ENCODE measurements at regions not wholly inside any gene's neighbourhood (a gene's known extent, or its start where the extent isn't known, plus 50 kb on each side); places are given as distances from the start of the nearest gene placed in this dataset.
"Not testable (repeated sequence)": the region's sequence is repeated elsewhere in the genome, so short reads cannot be mapped to it uniquely, and the experiment has no call there.

DNA sequence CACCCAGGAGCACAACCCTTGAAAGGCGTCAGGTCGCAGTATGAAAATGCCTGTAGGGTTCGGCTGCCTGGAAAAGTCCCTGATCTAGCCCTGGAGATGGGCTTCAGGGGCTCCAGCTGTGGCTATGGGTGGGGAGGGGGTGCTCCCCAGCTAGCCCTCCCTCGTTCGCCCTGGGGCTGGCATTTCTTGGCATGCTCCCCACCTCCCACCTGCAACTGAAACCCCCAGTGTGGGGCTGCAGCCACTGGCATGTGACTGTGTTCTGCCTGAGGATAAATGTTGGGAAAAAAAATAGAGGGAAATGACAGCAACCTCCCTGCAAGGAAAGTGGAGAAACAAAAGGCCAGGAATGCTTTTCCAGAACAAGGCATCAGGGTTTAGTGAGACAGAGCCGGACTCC, 109.2 kb downstream of the COPS8 start:
- no peak overlapping the region for H3K27ac ChIP-seq
- no peak for DNase-seq (ENCODE audit: low read depth, low spot score)

DNA sequence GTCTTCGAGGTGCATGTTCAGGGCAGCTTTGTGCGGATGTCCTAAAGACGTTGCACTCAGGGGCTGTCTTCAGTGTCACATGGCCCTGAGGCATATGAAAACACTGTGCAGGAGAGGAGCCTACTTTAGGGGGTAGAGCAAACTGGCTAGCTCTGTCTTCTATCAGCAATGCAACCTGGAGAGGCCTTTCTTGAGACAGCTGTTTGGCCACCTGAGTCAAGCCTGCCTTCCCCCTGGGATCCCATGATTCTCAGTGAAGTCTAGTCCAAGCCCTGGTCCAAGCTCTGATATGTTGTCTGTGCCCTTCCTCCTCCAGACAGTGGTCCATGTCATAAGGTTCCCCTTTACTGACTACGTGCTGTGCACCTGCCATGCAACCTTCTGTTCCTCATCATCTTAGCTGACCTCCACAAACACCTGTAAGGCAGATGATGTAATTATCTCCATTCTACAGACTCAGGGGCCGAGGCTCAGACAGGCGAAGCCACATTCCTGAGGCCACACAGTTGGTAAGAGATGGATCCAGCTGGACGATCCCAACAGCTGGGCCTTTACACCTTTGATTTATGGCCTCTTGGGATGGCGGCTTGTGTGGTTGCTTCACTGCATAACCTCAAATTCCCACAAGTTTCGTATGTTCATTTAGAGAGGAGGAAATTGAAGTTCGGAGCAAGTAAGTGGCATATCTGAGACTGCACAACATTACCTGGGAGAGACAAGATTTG, 109.9 kb downstream of the COPS8 start:
- no peak overlapping the region for H3K27ac ChIP-seq
- DNase-seq (ENCODE audit: low read depth, low spot score): no peak

DNA sequence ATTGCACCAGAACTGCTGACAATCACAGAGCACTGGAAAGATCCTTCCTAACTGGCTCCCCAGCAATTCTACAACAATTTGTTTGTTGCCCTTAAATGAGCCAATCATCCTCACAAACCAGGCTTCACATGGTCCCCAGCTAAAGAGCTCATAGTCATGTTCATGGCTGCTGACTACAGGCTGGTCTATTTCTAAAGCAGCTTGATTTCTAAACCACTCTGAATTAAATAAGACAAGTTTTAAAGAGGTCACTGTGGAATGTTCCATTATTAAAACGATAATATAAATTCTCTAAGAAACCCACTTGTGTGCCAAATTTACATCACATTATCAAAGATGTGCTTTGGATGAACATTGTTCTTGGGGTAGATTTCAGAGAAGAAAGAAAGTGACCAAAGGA, 110.7 kb downstream of the COPS8 start:
- DNase-seq (ENCODE audit: low read depth, low spot score): no peak
- no peak overlapping the region for H3K27ac ChIP-seq

DNA sequence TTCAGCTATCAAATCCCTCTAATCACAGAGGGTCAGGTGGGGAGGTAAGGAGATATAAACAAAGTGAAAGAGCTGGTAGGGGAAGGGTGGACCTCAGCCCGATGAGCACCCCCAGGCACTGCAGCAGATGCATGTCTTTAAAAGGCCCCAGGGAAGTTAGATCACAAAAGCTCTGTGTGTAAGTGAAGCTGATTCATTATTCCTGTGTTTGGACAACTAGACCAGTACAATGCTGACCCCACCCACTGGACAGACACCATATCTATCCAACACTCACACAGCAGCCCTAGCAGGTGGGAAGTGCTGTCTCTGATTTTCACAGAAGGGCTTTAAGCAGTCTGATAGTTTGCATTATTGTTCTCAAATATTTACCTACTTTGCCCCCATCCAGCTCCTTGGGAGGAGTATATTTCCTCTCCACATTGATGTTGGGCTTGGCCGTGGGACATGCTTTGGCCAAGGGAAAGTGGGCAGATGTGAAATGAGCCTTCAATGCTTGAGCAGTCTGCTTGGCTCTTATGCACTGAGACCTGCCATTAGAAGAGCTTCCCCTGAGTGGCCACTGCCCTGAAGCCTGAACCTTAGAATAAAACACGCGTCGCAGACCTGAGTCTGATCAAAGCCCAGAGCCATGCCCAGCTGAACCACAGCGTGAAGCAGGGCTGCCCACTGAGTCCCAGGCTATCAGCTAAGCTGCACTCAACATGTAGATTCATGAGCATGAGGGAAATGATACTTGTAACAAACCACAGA, 111.4 kb downstream of the COPS8 start:
- H3K27ac ChIP-seq: no peak overlapping the region
- DNase-seq (ENCODE audit: low read depth, low spot score): no peak

DNA sequence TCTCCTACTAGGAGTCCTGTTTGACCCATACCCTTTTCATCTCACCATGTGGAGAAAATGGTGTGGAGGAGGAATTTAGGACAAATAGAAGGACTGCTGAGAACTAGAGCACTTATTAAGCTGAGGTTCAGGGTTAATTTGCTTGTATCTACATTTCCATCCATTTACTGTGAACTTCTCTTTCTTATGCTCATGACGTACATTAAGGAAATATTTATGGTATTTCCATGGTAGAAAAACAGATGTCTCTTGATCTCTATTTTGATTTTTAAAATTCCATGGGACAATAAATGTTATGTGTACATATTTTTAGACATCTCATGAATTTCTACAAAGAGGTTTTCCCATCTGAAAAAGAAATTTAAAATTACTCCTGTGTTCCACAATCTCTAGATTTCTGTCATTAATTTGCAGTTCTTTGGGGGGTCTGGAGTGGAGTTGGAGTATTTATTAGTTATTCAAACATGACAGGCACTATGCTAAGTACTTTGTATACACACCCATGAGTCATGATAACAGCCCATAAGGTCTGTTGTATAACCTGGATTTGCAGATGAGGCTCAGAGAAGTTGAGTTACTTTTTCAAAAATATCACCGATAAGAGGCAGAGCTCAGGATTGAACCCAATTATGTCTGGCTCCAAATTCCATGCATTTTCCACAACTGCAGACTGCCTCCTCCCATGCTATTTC, 112.6 kb downstream of the COPS8 start:
- DNase-seq (ENCODE audit: low read depth, low spot score): no peak

DNA sequence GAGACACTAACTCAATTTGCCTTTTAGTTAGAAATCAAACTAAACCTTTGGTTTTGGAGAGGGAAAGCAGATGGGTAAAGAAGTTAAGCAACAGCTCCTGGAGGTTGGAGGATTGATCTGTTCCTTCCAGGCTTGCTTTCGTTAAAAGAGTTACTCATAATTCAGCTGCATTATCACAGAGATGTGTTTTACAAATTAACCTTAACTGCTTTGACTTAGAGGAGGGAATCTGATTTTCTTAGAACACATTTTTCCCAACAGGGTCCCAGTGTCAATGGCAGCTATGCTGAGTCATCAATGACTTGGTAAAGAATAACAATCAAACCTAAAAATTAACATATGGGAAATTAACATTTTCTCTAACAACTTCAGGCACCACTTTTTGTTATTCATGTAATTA, 113.4 kb downstream of the COPS8 start:
- no peak overlapping the region for H3K27ac ChIP-seq
- DNase-seq (ENCODE audit: low read depth, low spot score): no peak

More for the DNA sequence above, 112.6 kb downstream of the COPS8 start:
- H3K27ac ChIP-seq: no peak overlapping the region

DNA sequence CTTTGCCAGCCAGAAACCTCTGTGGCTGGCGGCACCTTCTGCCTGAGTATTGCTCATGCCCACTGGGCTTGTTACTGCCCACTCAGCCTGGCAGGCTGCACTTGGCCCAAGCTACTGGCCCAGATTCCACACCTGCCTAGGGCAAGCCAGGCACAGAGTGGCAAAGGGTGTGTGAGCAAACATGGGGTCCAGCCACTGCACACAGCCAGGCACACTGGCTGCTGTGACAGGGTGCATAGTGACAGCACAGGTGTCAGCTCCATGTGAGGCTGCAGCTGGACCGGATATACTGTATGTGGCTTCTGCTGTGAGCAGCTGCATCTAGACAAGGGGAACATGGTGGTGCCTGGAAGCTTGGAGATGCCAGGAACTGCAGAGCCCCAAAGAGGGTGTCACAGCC, 113.9 kb downstream of the COPS8 start:
- no peak overlapping the region for H3K27ac ChIP-seq
- DNase-seq (ENCODE audit: low read depth, low spot score): no peak

DNA sequence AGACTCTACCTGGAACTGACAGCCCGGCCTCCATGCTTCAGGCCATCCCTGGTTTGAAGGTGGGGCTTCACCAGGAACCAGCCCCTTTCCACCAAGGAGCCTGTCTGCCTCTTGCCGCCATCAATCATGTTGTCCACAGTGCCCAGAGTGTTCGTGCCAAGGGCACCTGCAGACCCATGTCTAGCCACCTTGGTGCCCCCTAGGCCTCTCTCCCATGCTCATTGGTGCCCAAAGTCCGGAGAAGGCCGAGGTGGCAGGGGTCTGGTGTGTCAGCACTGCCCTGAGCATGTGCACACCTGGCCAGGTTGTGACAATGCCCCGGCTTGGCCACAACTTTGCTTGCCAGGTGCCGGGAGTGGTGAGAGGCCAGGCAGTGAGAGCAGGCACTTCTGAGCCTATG, 114.8 kb downstream of the COPS8 start:
- DNase-seq (ENCODE audit: low read depth, low spot score): no peak
- no peak overlapping the region for H3K27ac ChIP-seq

DNA sequence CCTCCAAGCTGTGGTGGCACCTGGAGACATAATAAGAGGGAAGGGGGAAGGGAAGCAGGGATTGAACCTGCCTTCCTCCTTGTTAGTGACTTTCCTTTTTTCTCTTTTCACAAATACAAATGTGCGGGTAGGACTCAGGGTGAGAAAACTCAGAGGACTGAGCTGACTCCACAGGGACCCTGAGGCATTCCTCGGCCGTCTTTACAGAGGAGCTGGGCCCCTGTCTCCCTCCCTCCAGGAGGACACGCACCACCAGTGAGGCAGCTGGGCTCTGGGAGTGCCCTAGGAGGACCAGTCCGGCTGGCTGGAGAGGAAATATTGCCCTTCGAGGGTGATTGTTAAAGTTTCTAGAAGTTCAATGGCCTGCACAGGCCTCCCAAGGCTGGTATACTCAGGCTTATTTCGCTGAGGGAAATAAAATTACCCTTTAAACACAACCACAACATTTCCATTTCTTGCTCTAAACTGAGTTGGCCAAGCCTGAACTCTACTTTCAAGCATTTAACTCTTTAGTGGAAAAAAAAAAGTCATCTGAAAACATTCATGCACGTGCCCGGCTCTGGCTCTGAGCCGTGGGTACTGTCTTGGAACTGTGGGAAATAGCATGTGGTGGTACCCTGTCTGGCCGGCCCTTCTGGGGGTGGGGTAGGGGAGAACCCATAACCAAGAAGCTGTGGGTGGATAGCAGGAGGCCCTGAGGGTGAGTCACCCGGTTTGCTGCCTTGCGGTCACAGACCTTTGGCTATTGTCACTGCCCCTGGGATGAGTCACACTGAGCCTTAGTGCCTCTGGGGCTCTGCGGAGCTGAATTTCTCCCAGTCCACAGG, 116.0 kb downstream of the COPS8 start:
- no peak overlapping the region for H3K27ac ChIP-seq
- DNase-seq (ENCODE audit: low read depth, low spot score): no peak

DNA sequence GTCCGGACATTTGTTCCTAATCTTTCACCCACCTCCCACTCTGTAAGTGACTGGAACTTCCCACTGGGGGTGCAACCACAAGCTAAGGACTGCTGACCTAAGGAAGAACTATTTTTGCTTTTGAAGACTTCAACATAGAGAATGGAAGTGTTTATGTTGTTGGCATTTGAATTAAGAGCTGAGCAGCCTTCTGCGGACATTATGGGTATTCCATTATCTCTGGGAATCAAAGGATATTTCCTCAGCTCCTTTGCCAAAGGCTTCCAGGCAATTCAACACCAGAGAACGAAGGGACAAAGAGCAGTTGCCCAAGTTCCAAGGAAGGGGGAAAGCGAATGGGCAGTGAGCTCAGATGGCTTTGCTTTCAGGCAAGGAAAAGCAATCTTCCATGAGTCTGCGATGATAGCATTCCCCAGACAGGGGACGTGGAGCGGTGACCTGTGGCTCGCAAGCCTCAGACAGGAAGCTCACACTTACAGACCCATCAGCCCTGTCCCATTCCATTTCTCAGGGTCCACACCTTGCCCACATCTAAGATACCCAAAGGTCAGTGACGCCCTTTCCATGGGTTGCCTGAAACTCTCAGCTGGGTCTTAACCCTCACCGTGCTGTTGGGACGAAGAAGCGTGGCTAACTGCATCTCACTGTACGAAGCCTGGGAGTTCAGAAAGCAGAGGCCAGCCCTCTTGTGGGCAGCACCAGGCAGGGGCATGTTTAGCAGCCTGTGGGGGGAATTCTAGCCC, 116.8 kb downstream of the COPS8 start:
- H3K27ac ChIP-seq: no peak overlapping the region

DNA sequence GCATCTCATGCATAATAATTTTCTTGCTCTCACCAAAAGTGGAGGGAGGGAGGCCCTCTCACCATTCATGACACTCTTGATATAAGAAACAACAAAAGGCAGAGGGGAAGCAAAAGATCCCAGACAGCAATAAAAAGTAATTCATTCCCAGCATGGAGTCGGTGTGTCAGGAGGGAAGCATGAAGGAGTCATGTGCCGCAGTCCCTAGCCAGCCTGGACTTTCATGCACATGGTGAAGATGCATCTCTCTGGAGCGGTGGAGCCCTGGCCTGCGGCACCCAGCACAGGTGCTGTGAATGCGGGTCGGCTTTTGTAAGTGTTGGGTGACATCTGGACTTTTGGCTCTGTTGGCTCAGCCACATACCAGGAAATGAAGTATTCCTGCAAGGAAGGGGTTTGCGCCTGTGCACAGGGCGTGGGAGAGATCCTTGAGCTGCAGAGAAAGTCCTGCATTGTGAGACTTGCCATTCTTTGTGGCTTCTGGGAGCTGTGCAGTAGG, 119.4 kb downstream of the COPS8 start:
- H3K27ac ChIP-seq: no peak overlapping the region
- DNase-seq (ENCODE audit: low read depth, low spot score): no peak

More for the DNA sequence above, 116.8 kb downstream of the COPS8 start:
- no peak for DNase-seq (ENCODE audit: low read depth, low spot score)

DNA sequence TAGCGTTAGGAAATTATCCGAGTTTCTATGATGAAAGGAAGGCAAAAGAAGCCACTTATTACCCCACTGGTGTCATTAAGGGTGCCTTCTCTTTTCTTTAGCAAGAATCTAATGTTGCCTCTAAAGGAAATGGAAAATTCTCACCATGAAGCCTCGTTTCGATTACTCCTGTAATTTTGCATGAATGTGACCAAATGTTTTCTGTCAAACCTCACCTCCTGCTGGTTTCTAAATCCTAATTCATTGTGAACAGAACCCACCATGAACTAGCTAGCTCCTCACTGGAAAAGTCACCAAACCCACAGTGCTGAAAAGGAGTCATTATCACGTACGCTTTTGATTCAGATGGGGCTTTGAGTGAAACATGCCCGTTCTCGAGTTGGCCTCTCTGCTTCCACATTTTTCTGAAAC, 119.9 kb downstream of the COPS8 start:
- H3K27ac ChIP-seq: no peak overlapping the region
- no peak for DNase-seq (ENCODE audit: low read depth, low spot score)

DNA sequence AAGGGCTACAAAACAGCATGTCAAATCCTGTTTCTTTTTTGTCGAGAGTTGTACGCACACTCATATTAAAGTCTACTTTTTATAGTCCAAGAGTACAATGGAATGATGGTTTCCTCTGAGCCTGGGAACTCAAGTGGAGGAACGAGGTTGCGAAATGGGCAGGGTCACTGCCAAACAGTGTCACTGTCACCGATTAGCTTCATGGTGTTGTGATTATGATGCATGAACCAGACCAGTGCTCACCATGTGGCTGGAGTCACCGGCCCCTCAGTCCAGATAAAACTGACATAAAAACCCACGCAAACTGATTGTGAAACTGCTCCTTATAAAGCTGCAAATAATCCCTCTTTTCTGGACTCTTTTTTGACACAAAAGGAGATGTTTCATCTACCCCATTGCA, 122.0 kb downstream of the COPS8 start:
- DNase-seq (ENCODE audit: low read depth, low spot score): no peak
- no peak overlapping the region for H3K27ac ChIP-seq

DNA sequence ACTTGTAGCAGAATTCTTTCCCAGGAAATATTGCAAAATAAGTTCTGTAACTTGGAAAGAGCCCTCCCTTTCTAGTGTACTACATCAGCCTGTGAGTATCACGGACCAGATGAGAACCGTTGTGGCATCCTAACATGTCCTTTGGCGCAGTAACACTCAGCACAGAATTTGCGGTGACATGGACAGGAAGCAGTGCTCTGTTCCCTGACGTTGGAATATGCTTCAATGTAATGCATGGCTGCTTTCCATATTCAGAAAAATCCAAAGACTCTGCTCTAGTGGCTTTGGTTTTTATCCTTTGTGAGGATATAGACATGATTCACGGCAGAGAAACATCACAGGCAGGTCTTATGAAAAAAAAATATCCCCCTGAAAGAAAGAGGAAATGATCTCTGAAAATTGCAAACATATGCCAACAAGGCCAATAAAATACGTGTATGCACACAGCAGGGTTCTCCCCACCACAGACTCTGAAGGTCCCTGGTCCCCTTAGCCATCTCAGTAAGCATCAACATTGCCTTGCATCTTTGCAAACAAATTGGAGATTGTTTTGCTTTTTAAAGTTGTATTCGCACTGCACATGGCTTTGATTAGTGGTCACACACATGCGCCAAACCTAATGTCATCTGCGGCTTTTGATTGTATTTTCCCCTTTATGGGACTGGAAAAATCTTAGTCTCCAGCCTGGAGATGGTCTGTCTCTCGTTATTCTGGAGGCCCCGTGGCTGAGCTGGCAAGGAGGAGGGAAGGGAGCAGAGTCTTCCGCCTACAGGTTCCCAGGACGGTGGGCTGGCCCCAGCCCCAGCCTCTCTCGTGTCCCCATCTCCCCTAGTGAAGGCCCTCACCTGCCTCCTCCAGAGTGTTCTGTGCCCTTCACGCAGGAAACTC, 122.9 kb downstream of the COPS8 start:
- H3K27ac ChIP-seq: no peak overlapping the region
- no peak for DNase-seq (ENCODE audit: low read depth, low spot score)

DNA sequence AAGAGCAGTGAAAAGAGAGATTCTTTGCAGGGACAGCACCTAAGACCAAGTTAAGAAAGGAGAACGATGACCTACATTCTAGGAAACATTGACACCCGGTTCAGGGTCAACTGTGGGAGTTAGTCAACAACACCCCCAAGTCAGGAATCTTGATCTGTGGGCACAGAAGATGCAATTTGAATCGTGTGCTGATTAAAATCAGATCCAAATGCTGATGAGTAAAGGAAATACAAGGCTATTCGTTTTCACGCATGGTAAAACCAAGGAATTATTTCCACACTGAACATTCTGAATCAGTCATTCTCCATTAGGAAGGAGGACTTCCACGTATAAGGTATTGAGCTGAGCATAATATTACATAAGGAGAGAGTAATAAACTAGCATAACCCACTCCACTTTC, 124.2 kb downstream of the COPS8 start:
- H3K27ac ChIP-seq: no peak overlapping the region
- no peak for DNase-seq (ENCODE audit: low read depth, low spot score)

DNA sequence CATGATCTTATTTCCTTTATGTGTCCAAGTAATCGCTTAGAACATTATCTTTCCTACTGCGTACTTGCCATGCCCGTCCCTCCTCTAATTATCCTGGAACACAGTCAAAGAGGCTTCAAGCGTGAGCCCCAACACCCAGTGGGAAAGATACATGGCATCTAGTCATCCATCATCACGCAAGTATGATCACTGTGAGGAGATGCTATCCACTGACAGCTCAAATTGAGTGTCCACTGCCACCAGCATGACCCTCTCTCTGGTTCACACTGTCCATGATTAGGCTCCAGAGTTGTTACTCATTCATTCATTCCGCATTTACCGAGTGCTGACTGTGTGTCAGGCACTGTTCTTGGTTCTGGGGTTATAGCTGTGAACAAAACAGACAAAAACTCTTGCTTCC, 124.6 kb downstream of the COPS8 start:
- DNase-seq (ENCODE audit: low read depth, low spot score): no peak
- no peak overlapping the region for H3K27ac ChIP-seq

DNA sequence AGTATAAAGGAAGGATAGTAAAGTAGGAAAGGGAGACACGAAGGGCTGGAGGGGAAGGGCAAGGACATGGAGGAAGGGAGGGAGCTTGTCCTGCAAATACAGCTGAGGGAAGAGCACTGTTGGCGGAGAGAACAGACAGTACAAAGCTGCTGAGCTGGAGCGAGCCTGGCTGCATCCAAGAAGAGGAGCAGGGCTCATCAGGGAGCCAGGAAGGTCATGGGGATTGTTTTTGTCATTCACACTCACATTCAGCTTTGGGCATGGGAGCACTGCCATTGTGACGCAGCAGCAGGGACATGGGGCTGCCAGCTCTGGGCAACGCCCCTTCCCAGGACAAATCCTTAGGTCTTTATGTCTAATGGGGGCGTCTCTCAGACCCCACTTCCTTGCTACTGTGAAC, 125.1 kb downstream of the COPS8 start:
- no peak for DNase-seq (ENCODE audit: low read depth, low spot score)
- H3K27ac ChIP-seq: no peak overlapping the region

DNA sequence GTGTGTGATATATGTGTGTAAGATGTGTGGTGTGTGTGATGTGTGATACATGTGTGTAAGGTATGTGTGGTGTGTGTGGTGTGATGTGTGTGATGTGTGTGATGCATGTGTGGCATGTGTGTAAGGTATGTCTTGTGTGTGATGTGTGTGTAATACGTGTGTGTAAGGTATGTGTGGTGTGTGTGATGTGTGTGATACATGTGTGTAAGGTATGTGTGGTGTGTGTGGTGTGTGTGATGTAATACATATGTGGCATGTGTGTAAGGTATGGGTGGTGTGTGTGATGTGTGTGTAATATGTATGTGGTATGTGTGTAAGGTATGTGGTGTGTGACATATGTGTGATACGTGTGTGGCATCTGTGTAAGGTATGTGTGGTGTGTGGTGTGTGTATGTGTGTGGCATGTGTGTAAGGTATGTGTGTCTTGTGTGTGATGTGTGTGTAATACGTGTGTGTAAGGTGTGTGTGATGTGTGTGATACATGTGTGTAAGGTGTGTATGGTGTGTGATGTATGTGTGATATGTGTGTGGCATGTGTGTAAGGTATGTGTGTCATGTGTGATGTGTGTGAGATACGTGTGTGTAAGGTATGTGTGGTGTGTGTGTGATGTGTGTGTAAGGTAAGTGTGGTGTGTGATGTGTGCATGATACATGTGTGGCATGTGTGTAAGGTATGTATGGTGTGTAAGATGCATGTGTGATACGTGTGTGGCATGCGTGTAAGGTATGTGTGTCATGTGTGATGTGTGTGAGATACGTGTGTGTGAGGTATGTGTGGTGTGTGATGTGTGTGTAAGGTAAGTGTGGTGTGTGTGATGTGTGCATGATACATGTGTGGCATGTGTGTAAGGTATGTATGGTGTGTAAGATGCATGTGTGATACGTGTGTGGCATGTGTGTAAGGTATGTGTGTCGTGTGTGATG, 126.9 kb downstream of the COPS8 start:
- DNase-seq (ENCODE audit: low read depth, low spot score); H3K27ac ChIP-seq: not testable (repeated sequence)

Data from epithelial cell of prostate (primary cell).